GM23338 (cell line): ENCODE measurements at regions not wholly inside any gene's neighbourhood (a gene's known extent, or its start where the extent isn't known, plus 50 kb on each side); places are given as distances from the start of the nearest gene placed in this dataset.

Source experiments
- ATAC-seq: fragments of 200-7000 bp; cut with Tn5 transposase; 3 replicates; pipeline ENCODE4 v1.9.1; 2020
- DNase-seq: peaks from one replicate; pipeline ENCODE4 v3.0.0-alpha.2; 2015; ENCODE audit warnings: low spot score
- H2AFZ ChIP-seq: fragments of 200-600 bp; sonication (generic); 2 replicates; pipeline ENCODE4 v1.8.0; 2016; ENCODE audit warnings: antibody characterized with exemption, mild to moderate bottlenecking, moderate library complexity
- H3F3A ChIP-seq: fragments of 200-600 bp; sonication (generic); replicated peaks from 2 replicates; pipeline ENCODE4 v1.8.0; 2017; ENCODE audit warnings: antibody characterized with exemption, mixed run types, low read depth
- H3K27ac ChIP-seq: fragments of 200-600 bp; sonication (generic); 2 replicates; pipeline ENCODE4 v1.6.1; 2016; ENCODE audit warnings: low read depth
- H3K27me3 ChIP-seq: fragments of 200-600 bp; sonication (generic); 2 replicates; pipeline ENCODE4 v1.8.0; 2016; ENCODE audit warnings: mild to moderate bottlenecking, mixed run types, moderate library complexity; ENCODE audit not compliant: insufficient read depth
- H3K36me3 ChIP-seq: fragments of 200-600 bp; sonication (generic); 2 replicates; pipeline ENCODE4 v1.8.0; 2016; ENCODE audit warnings: mild to moderate bottlenecking; ENCODE audit not compliant: insufficient read depth
- H3K4me1 ChIP-seq: fragments of 200-600 bp; sonication (generic); 2 replicates; pipeline ENCODE4 v1.8.0; 2016; ENCODE audit warnings: mild to moderate bottlenecking, moderate library complexity; ENCODE audit not compliant: insufficient read depth
- H3K4me2 ChIP-seq: fragments of 200-600 bp; sonication (generic); 2 replicates; pipeline ENCODE4 v1.7.1; 2017; ENCODE audit warnings: mixed run types
- H3K4me3 ChIP-seq: fragments of 200-600 bp; sonication (generic); 2 replicates; pipeline ENCODE4 v1.6.1; 2016; ENCODE audit warnings: mixed run types
- H3K79me2 ChIP-seq: fragments of 200-600 bp; sonication (generic); replicated peaks from 2 replicates; pipeline ENCODE4 v1.8.0; 2017; ENCODE audit warnings: mild to moderate bottlenecking; ENCODE audit not compliant: insufficient read depth
- H3K9me2 ChIP-seq: fragments of 200-600 bp; sonication (generic); 2 replicates; pipeline ENCODE4 v1.8.0; 2017; ENCODE audit not compliant: insufficient read depth
- H4K20me1 ChIP-seq: fragments of 200-600 bp; sonication (generic); replicated peaks from 2 replicates; pipeline ENCODE4 v1.8.0; 2017; ENCODE audit warnings: mild to moderate bottlenecking; ENCODE audit not compliant: insufficient read depth
- H3K27ac Mint-ChIP-seq: 2 replicates; pipeline ENCODE4 v1.8.0; 2020; ENCODE audit warnings: inconsistent platforms, mild to moderate bottlenecking, moderate library complexity, mixed read lengths
- H3K27me3 Mint-ChIP-seq: 3 replicates; pipeline ENCODE4 v1.8.0; 2022; ENCODE audit warnings: low read depth, mild to moderate bottlenecking, moderate library complexity, mixed read lengths, inconsistent platforms; ENCODE audit not compliant: insufficient read depth, poor library complexity
- H3K36me3 Mint-ChIP-seq: 3 replicates; pipeline ENCODE4 v1.8.0; 2021; ENCODE audit warnings: low read depth, mild to moderate bottlenecking, inconsistent platforms, moderate library complexity, mixed read lengths
- H3K4me1 Mint-ChIP-seq: 3 replicates; pipeline ENCODE4 v1.8.0; 2020; ENCODE audit warnings: mild to moderate bottlenecking, inconsistent platforms, mixed read lengths
- H3K4me3 Mint-ChIP-seq: 3 replicates; pipeline ENCODE4 v1.8.0; 2021; ENCODE audit warnings: moderate library complexity, mild to moderate bottlenecking, inconsistent platforms, mixed read lengths
- H3K9me3 Mint-ChIP-seq: 3 replicates; pipeline ENCODE4 v1.8.0; 2020; ENCODE audit warnings: moderate library complexity, mild to moderate bottlenecking, inconsistent platforms, mixed read lengths
- CREB1 ChIP-seq: fragments of 250-450 bp; sonication (Bioruptor Pico); IDR thresholded peaks from 2 replicates; pipeline ENCODE4 v1.5.0; 2020; ENCODE audit warnings: low read depth, mild to moderate bottlenecking, moderate library complexity
- ETS1 ChIP-seq: IDR thresholded peaks from 2 replicates; pipeline ENCODE4 v1.6.1; 2016; ENCODE audit warnings: antibody characterized with exemption
- EZH2 ChIP-seq: fragments of 200-600 bp; sonication (generic); IDR thresholded peaks from one replicate; pipeline ENCODE4 v1.8.0; 2017; ENCODE audit warnings: antibody characterized with exemption, mild to moderate bottlenecking, low read depth; ENCODE audit not compliant: unreplicated experiment
- EZH2phosphoT487 ChIP-seq: fragments of 200-600 bp; sonication (generic); IDR thresholded peaks from one replicate; pipeline ENCODE4 v1.8.1; 2018; ENCODE audit warnings: antibody characterized with exemption; ENCODE audit not compliant: unreplicated experiment
- JUNB ChIP-seq: IDR thresholded peaks from one replicate; pipeline ENCODE4 v1.6.1; 2016; ENCODE audit warnings: antibody characterized with exemption; ENCODE audit not compliant: unreplicated experiment
- NANOG ChIP-seq: IDR thresholded peaks from 2 replicates; pipeline ENCODE4 v1.6.1; 2016; ENCODE audit warnings: antibody characterized with exemption, borderline replicate concordance
- POLR2AphosphoS5 ChIP-seq: IDR thresholded peaks from 2 replicates; pipeline ENCODE4 v1.6.1; 2016; ENCODE audit warnings: antibody characterized with exemption, low read depth
- REST ChIP-seq: IDR thresholded peaks from one replicate; pipeline ENCODE4 v1.6.1; 2018; ENCODE audit warnings: antibody characterized with exemption; ENCODE audit not compliant: unreplicated experiment
- STAT1 ChIP-seq: IDR thresholded peaks from one replicate; pipeline ENCODE4 v1.6.1; 2016; ENCODE audit warnings: antibody characterized with exemption; ENCODE audit not compliant: unreplicated experiment
- ZNF114 ChIP-seq: fragments of 250-450 bp; sonication (Bioruptor Pico); IDR thresholded peaks from 2 replicates; pipeline ENCODE4 v1.5.0; 2020; ENCODE audit warnings: mild to moderate bottlenecking, moderate library complexity
- ZNF331 ChIP-seq: fragments of 250-450 bp; sonication (Bioruptor Pico); IDR thresholded peaks from 2 replicates; pipeline ENCODE4 v1.5.0; 2020; ENCODE audit warnings: low read depth, mild to moderate bottlenecking, moderate library complexity
- TF ChIP-seq, protein P1 (sequence below): fragments of 250-450 bp; sonication (Bioruptor Pico); IDR thresholded peaks from 2 replicates; pipeline ENCODE4 v1.5.0; 2020; ENCODE audit warnings: mild to moderate bottlenecking, moderate library complexity
- TF ChIP-seq, protein P2 (sequence below), 2 experiments: fragments of 200-600 bp in 1 of 2; sonication (generic) in 1 of 2; conservative IDR thresholded peaks; 2 replicates each; pipeline versions ENCODE4 v1.5.1 to v1.6.1; 2016 to 2017; ENCODE audit warnings: antibody characterized with exemption in 2 of 2, low read depth in 2 of 2, mild to moderate bottlenecking in 2 of 2, moderate library complexity in 1 of 2

DNA sequence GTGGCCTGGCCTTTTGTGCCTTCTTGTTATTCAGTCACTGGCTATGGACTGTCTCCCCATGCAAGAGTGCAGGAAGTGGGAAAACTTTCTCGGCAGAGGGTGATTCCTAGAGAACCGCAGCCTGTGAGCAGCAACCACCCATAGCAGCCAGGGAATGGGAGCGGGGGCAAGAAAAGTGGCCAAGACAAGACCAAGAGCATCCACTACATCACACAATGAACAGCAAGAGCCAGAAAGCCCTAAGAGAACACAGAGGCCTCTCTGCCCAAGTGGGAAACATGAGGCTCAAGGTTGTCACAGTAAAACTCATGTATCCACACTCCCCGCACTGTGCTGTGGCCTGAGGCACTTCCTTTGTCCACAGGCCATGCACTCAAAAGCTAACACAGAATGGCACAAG is 129.1 kb upstream of the FSTL4 start:
- no peaks in the 10 kb centered on the region for H3K4me1 ChIP-seq
- H3K27ac Mint-ChIP-seq = no peak overlapping the region
- TF ChIP-seq STAT1 (no peak), REST (no peak), EZH2 (no peak), CREB1 (CRISPR knock-in tag) (no peak), ZNF331 (no peak), POLR2AphosphoS5 (no peak), NANOG (no peak), EZH2phosphoT487 (no peak), ZNF114 (CRISPR knock-in tag) (no peak), JUNB (no peak), ETS1 (no peak)
- TF ChIP-seq, protein P1, sequence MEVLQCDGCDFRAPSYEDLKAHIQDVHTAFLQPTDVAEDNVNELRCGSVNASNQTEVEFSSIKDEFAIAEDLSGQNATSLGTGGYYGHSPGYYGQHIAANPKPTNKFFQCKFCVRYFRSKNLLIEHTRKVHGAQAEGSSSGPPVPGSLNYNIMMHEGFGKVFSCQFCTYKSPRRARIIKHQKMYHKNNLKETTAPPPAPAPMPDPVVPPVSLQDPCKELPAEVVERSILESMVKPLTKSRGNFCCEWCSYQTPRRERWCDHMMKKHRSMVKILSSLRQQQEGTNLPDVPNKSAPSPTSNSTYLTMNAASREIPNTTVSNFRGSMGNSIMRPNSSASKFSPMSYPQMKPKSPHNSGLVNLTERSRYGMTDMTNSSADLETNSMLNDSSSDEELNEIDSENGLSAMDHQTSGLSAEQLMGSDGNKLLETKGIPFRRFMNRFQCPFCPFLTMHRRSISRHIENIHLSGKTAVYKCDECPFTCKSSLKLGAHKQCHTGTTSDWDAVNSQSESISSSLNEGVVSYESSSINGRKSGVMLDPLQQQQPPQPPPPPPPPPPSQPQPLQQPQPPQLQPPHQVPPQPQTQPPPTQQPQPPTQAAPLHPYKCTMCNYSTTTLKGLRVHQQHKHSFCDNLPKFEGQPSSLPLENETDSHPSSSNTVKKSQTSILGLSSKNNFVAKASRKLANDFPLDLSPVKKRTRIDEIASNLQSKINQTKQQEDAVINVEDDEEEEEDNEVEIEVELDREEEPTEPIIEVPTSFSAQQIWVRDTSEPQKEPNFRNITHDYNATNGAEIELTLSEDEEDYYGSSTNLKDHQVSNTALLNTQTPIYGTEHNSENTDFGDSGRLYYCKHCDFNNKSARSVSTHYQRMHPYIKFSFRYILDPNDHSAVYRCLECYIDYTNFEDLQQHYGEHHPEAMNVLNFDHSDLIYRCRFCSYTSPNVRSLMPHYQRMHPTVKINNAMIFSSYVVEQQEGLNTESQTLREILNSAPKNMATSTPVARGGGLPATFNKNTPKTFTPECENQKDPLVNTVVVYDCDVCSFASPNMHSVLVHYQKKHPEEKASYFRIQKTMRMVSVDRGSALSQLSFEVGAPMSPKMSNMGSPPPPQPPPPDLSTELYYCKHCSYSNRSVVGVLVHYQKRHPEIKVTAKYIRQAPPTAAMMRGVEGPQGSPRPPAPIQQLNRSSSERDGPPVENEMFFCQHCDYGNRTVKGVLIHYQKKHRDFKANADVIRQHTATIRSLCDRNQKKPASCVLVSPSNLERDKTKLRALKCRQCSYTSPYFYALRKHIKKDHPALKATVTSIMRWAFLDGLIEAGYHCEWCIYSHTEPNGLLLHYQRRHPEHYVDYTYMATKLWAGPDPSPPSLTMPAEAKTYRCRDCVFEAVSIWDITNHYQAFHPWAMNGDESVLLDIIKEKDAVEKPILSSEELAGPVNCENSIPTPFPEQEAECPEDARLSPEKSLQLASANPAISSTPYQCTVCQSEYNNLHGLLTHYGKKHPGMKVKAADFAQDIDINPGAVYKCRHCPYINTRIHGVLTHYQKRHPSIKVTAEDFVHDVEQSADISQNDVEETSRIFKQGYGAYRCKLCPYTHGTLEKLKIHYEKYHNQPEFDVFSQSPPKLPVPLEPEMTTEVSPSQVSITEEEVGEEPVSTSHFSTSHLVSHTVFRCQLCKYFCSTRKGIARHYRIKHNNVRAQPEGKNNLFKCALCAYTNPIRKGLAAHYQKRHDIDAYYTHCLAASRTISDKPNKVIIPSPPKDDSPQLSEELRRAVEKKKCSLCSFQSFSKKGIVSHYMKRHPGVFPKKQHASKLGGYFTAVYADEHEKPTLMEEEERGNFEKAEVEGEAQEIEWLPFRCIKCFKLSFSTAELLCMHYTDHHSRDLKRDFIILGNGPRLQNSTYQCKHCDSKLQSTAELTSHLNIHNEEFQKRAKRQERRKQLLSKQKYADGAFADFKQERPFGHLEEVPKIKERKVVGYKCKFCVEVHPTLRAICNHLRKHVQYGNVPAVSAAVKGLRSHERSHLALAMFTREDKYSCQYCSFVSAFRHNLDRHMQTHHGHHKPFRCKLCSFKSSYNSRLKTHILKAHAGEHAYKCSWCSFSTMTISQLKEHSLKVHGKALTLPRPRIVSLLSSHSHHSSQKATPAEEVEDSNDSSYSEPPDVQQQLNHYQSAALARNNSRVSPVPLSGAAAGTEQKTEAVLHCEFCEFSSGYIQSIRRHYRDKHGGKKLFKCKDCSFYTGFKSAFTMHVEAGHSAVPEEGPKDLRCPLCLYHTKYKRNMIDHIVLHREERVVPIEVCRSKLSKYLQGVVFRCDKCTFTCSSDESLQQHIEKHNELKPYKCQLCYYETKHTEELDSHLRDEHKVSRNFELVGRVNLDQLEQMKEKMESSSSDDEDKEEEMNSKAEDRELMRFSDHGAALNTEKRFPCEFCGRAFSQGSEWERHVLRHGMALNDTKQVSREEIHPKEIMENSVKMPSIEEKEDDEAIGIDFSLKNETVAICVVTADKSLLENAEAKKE (CRISPR knock-in tag) = no peak
- TF ChIP-seq, protein P2, sequence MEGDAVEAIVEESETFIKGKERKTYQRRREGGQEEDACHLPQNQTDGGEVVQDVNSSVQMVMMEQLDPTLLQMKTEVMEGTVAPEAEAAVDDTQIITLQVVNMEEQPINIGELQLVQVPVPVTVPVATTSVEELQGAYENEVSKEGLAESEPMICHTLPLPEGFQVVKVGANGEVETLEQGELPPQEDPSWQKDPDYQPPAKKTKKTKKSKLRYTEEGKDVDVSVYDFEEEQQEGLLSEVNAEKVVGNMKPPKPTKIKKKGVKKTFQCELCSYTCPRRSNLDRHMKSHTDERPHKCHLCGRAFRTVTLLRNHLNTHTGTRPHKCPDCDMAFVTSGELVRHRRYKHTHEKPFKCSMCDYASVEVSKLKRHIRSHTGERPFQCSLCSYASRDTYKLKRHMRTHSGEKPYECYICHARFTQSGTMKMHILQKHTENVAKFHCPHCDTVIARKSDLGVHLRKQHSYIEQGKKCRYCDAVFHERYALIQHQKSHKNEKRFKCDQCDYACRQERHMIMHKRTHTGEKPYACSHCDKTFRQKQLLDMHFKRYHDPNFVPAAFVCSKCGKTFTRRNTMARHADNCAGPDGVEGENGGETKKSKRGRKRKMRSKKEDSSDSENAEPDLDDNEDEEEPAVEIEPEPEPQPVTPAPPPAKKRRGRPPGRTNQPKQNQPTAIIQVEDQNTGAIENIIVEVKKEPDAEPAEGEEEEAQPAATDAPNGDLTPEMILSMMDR (conservative IDR thresholded peaks at IDR 0.05; ENCODE audit: low read depth in 2 of 2) = no peak
- H3K36me3 ChIP-seq = no peaks in the 10 kb centered on the region
- H3F3A ChIP-seq = no peaks in the 10 kb centered on the region
- H3K4me1 Mint-ChIP-seq = no peaks in the 10 kb centered on the region
- H3K27me3 ChIP-seq = no peaks in the 10 kb centered on the region
- no peaks in the 10 kb centered on the region for H3K79me2 ChIP-seq
- no peak overlapping the region for H2AFZ ChIP-seq
- no peak overlapping the region for H3K4me3 ChIP-seq
- no peak for DNase-seq
- H3K27me3 Mint-ChIP-seq = no peaks in the 10 kb centered on the region
- H3K27ac ChIP-seq = no peak overlapping the region
- no peak overlapping the region for H3K4me2 ChIP-seq
- H4K20me1 ChIP-seq = no peaks in the 10 kb centered on the region
- H3K9me3 Mint-ChIP-seq = no peaks in the 10 kb centered on the region
- no peaks in the 10 kb centered on the region for H3K9me2 ChIP-seq
- ATAC-seq = no peak
- H3K36me3 Mint-ChIP-seq = no peaks in the 10 kb centered on the region
- no peak overlapping the region for H3K4me3 Mint-ChIP-seq
